HL-60 (cell line): ENCODE measurements at regions not wholly inside any gene's neighbourhood (a gene's known extent, or its start where the extent isn't known, plus 50 kb on each side); places are given as distances from the start of the nearest gene placed in this dataset.

ENCODE experiments used
- DNase-seq, 2 experiments: peaks; one replicate each; pipeline ENCODE4 v3.0.0-alpha.2; 2010 to 2020; ENCODE audit warnings: low read depth in 1 of 2, low spot score in 1 of 2
- H3K27ac ChIP-seq: fragments of 250-450 bp; sonication (Bioruptor Pico); replicated peaks from 2 replicates; pipeline ENCODE4 v1.5.1; 2020; ENCODE audit warnings: mild to moderate bottlenecking, moderate library complexity
- H3K27me3 ChIP-seq: fragments of 250-450 bp; sonication (Bioruptor Pico); 2 replicates; pipeline ENCODE4 v1.5.1; 2021; ENCODE audit warnings: mild to moderate bottlenecking, moderate library complexity; ENCODE audit not compliant: insufficient read depth, poor library complexity, severe bottlenecking
- H3K4me3 ChIP-seq: replicated peaks from 2 replicates; pipeline ENCODE4 v1.5.1; 2011; ENCODE audit warnings: mild to moderate bottlenecking, control low read depth, low read length; ENCODE audit not compliant: insufficient read depth
- CTCF ChIP-seq: IDR thresholded peaks from one replicate; pipeline ENCODE4 v1.5.1; 2011; ENCODE audit warnings: low read length, control low read depth, inconsistent platforms; ENCODE audit not compliant: insufficient read depth
- GABPA ChIP-seq: IDR thresholded peaks from 2 replicates; pipeline ENCODE4 v1.6.1; 2012; ENCODE audit warnings: low read depth
- POLR2AphosphoS5 ChIP-seq: IDR thresholded peaks from 2 replicates; pipeline ENCODE4 v1.6.1; 2012; ENCODE audit warnings: low read depth
- SPI1 ChIP-seq: IDR thresholded peaks from 2 replicates; pipeline ENCODE4 v1.6.1; 2012; ENCODE audit warnings: low read depth, mild to moderate bottlenecking, borderline replicate concordance
- TF ChIP-seq, protein P1 (sequence below): IDR thresholded peaks from 2 replicates; pipeline ENCODE4 v1.6.1; 2012; ENCODE audit warnings: low read depth; ENCODE audit not compliant: insufficient replicate concordance

GRCh38 chrX:39674490-39675161 is 423.1 kb downstream of the BCOR start:
- no peak overlapping the region for H3K27ac ChIP-seq
- no peaks in the 10 kb centered on the region for H3K27me3 ChIP-seq
- no peak overlapping the region for H3K4me3 ChIP-seq
- no peak for DNase-seq
- TF ChIP-seq SPI1 (no peak), CTCF (no peak)

DNA sequence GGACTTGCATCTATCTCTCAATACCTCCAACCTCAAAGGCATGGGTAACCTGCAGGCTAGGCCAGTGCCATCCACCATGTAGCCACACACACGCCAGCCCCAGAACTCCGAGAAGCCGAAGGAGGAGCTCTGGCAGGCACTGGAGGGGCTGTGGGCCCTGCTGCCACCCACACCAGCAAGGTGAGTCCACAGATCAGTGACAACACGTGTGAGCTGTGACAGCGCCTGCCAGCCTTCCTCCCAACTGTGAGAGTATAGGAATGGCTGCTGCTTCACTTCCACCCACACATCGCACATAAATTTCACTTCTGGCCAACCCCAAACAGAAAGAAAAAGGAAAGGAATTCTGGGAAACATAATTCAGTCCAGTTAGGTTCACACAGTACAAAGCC is 422.6 kb downstream of the BCOR start:
- Histone ChIP-seq H3K27ac (no peak overlapping the region), H3K27me3 (no peaks in the 10 kb centered on the region), H3K4me3 (no peak overlapping the region)
- no peak for DNase-seq
- TF ChIP-seq CTCF, result no peak
- no peak for TF ChIP-seq GABPA
- no peak for TF ChIP-seq POLR2AphosphoS5
- no peak for TF ChIP-seq SPI1

DNA sequence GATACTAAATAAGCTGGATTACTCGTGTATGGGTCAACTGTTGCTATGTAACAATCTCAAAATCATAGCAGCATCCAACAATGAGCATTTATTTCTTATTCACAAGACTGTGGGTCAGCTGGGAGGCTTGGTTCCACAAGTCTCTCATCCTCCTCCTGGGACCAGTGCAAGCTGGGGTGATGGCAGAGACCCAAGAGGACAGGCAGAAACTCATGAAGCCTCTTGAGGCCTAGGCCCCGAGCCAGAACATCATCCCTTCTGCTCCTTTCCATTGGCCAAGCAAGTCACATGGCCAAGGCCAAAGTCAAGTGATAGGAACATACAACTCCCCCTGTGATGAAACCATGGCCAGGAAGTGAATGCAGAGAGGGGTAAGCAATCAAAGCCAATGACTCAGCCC is 422.1 kb downstream of the BCOR start:
- H3K27ac ChIP-seq, result no peak overlapping the region
- no peak for TF ChIP-seq CTCF
- no peak for TF ChIP-seq POLR2AphosphoS5
- TF ChIP-seq, protein P1, sequence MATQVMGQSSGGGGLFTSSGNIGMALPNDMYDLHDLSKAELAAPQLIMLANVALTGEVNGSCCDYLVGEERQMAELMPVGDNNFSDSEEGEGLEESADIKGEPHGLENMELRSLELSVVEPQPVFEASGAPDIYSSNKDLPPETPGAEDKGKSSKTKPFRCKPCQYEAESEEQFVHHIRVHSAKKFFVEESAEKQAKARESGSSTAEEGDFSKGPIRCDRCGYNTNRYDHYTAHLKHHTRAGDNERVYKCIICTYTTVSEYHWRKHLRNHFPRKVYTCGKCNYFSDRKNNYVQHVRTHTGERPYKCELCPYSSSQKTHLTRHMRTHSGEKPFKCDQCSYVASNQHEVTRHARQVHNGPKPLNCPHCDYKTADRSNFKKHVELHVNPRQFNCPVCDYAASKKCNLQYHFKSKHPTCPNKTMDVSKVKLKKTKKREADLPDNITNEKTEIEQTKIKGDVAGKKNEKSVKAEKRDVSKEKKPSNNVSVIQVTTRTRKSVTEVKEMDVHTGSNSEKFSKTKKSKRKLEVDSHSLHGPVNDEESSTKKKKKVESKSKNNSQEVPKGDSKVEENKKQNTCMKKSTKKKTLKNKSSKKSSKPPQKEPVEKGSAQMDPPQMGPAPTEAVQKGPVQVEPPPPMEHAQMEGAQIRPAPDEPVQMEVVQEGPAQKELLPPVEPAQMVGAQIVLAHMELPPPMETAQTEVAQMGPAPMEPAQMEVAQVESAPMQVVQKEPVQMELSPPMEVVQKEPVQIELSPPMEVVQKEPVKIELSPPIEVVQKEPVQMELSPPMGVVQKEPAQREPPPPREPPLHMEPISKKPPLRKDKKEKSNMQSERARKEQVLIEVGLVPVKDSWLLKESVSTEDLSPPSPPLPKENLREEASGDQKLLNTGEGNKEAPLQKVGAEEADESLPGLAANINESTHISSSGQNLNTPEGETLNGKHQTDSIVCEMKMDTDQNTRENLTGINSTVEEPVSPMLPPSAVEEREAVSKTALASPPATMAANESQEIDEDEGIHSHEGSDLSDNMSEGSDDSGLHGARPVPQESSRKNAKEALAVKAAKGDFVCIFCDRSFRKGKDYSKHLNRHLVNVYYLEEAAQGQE, result no peak
- no peak for TF ChIP-seq GABPA
- TF ChIP-seq SPI1, result no peak
- no peak overlapping the region for H3K4me3 ChIP-seq
- H3K27me3 ChIP-seq, result no peaks in the 10 kb centered on the region
- DNase-seq, result no peak

DNA sequence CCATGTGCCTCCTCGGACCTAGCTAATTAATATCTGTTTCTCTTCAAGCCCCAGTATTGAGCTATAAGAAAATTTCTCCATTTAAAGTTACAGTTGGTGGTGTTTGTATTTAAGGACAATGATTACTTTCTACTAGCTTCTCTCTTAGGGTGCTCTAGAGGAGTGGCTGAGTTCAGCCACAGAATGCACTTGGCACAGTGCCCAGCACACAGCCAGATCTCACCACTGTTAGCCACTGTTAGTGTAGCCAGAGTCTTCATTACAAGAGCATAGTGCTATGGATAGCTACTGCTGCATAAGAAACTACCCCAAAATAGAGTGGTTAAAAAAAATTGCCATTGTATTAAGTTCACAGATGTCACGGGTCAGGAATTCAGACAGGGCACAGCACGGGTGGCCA is 421.3 kb downstream of the BCOR start:
- Histone ChIP-seq H3K27me3 (no peaks in the 10 kb centered on the region), H3K4me3 (no peak overlapping the region), H3K27ac (no peak overlapping the region)
- no peak for DNase-seq
- TF ChIP-seq POLR2AphosphoS5, result no peak
- no peak for TF ChIP-seq SPI1
- no peak for TF ChIP-seq CTCF
